WTC11 (cell line): ENCODE measurements at regions not wholly inside any gene's neighbourhood (a gene's known extent, or its start where the extent isn't known, plus 50 kb on each side); places are given as distances from the start of the nearest gene placed in this dataset.

Experiments used
- ELF4 ChIP-seq: sonication (generic); formaldehyde crosslinking; IDR thresholded peaks from 2 replicates; pipeline ENCODE4 v1.8.1; 2022; ENCODE audit warnings: low read depth, mild to moderate bottlenecking, moderate library complexity, missing genetic modification reagents
- FOXJ3 ChIP-seq: sonication (generic); formaldehyde crosslinking; IDR thresholded peaks from 2 replicates; pipeline ENCODE4 v1.9.0; 2021; ENCODE audit warnings: missing genetic modification reagents, mild to moderate bottlenecking, borderline replicate concordance
- JUN ChIP-seq: sonication (generic); formaldehyde crosslinking; IDR thresholded peaks from 2 replicates; pipeline ENCODE4 v1.8.0; 2023; ENCODE audit warnings: mild to moderate bottlenecking, missing genetic modification reagents
- TP53 ChIP-seq: sonication (generic); formaldehyde crosslinking; IDR thresholded peaks from 2 replicates; pipeline ENCODE4 v1.8.1; 2023; ENCODE audit warnings: mild to moderate bottlenecking, missing genetic modification reagents
- ZBTB21 ChIP-seq: sonication (generic); formaldehyde crosslinking; IDR thresholded peaks from 2 replicates; pipeline ENCODE4 v1.8.1; 2023; ENCODE audit warnings: mild to moderate bottlenecking, missing genetic modification reagents, borderline replicate concordance
- TF ChIP-seq, protein P1 (sequence below): fragments of 200-600 bp; IDR thresholded peaks from 2 replicates; pipeline ENCODE4 v1.8.0; 2022; ENCODE audit warnings: antibody characterized with exemption
- TF ChIP-seq, protein P2 (sequence below): sonication (generic); formaldehyde crosslinking; IDR thresholded peaks from 2 replicates; pipeline ENCODE4 v1.8.1; 2022; ENCODE audit warnings: mild to moderate bottlenecking, moderate library complexity, missing genetic modification reagents
- TF ChIP-seq, protein P3 (sequence below): sonication (generic); formaldehyde crosslinking; IDR thresholded peaks from 2 replicates; pipeline ENCODE4 v1.8.1; 2023; ENCODE audit warnings: mild to moderate bottlenecking, missing genetic modification reagents, moderate library complexity
- TF ChIP-seq, protein P4 (sequence below): sonication (generic); formaldehyde crosslinking; IDR thresholded peaks from 2 replicates; pipeline ENCODE4 v1.8.1; 2022; ENCODE audit warnings: missing genetic modification reagents, borderline replicate concordance
- TF ChIP-seq, protein P5 (sequence below): sonication (generic); formaldehyde crosslinking; IDR thresholded peaks from 2 replicates; pipeline ENCODE4 v1.8.0; 2022; ENCODE audit warnings: mild to moderate bottlenecking, missing genetic modification reagents

DNA sequence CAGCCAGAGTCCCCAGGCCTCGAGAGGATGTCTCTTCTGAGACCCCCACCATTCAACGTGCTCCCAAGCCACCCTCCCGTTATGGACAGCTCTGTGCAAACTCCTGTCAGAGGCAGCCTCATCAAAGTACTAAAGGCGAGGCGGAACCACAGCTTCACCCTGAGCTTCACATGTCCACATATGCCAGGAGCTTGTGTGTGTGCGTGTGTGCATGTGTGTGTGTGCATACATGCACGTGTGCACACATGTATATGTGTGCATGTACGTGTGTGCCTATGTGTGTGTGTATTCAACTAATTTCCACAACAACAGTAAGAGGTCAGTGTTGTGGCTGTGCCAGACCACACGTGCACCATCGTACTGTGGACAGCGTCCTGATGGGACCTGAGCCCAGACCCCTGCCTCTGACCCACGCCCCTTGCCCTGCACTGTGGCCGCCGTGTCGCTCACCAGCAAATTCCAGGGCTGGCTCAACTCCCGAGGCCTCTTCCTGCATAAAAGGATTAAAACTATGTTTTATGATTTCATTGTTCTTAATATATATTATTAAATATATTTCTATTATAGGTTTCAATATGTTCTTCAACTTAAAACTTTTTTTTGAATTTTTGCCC, 444.8 kb downstream of the EIPR1 start:
- TF ChIP-seq, protein P1, sequence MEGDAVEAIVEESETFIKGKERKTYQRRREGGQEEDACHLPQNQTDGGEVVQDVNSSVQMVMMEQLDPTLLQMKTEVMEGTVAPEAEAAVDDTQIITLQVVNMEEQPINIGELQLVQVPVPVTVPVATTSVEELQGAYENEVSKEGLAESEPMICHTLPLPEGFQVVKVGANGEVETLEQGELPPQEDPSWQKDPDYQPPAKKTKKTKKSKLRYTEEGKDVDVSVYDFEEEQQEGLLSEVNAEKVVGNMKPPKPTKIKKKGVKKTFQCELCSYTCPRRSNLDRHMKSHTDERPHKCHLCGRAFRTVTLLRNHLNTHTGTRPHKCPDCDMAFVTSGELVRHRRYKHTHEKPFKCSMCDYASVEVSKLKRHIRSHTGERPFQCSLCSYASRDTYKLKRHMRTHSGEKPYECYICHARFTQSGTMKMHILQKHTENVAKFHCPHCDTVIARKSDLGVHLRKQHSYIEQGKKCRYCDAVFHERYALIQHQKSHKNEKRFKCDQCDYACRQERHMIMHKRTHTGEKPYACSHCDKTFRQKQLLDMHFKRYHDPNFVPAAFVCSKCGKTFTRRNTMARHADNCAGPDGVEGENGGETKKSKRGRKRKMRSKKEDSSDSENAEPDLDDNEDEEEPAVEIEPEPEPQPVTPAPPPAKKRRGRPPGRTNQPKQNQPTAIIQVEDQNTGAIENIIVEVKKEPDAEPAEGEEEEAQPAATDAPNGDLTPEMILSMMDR, result no peak
- TF ChIP-seq, protein P2, sequence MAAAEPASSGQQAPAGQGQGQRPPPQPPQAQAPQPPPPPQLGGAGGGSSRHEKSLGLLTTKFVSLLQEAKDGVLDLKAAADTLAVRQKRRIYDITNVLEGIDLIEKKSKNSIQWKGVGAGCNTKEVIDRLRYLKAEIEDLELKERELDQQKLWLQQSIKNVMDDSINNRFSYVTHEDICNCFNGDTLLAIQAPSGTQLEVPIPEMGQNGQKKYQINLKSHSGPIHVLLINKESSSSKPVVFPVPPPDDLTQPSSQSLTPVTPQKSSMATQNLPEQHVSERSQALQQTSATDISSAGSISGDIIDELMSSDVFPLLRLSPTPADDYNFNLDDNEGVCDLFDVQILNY, result no peak
- TF ChIP-seq JUN (CRISPR knock-in tag) (no peak), TP53 (CRISPR knock-in tag) (no peak), FOXJ3 (CRISPR knock-in tag) (no peak), ELF4 (CRISPR knock-in tag) (no peak), ZBTB21 (CRISPR knock-in tag) (no peak)
- TF ChIP-seq, protein P3, sequence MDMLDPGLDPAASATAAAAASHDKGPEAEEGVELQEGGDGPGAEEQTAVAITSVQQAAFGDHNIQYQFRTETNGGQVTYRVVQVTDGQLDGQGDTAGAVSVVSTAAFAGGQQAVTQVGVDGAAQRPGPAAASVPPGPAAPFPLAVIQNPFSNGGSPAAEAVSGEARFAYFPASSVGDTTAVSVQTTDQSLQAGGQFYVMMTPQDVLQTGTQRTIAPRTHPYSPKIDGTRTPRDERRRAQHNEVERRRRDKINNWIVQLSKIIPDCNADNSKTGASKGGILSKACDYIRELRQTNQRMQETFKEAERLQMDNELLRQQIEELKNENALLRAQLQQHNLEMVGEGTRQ (CRISPR knock-in tag), result no peak
- TF ChIP-seq, protein P4, sequence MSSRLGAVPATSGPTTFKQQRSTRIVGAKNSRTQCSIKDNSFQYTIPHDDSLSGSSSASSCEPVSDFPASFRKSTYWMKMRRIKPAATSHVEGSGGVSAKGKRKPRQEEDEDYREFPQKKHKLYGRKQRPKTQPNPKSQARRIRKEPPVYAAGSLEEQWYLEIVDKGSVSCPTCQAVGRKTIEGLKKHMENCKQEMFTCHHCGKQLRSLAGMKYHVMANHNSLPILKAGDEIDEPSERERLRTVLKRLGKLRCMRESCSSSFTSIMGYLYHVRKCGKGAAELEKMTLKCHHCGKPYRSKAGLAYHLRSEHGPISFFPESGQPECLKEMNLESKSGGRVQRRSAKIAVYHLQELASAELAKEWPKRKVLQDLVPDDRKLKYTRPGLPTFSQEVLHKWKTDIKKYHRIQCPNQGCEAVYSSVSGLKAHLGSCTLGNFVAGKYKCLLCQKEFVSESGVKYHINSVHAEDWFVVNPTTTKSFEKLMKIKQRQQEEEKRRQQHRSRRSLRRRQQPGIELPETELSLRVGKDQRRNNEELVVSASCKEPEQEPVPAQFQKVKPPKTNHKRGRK (CRISPR knock-in tag), result no peak
- TF ChIP-seq, protein P5, sequence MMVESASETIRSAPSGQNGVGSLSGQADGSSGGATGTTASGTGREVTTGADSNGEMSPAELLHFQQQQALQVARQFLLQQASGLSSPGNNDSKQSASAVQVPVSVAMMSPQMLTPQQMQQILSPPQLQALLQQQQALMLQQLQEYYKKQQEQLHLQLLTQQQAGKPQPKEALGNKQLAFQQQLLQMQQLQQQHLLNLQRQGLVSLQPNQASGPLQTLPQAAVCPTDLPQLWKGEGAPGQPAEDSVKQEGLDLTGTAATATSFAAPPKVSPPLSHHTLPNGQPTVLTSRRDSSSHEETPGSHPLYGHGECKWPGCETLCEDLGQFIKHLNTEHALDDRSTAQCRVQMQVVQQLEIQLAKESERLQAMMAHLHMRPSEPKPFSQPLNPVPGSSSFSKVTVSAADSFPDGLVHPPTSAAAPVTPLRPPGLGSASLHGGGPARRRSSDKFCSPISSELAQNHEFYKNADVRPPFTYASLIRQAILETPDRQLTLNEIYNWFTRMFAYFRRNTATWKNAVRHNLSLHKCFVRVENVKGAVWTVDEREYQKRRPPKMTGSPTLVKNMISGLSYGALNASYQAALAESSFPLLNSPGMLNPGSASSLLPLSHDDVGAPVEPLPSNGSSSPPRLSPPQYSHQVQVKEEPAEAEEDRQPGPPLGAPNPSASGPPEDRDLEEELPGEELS (CRISPR knock-in tag), result no peak
